Tibial nerve (tissue), 4 donors: ENCODE measurements at regions not wholly inside any gene's neighbourhood (a gene's known extent, or its start where the extent isn't known, plus 50 kb on each side); places are given as distances from the start of the nearest gene placed in this dataset.

Experiments
- DNase-seq, 2 donors: peaks; one replicate each; pipeline ENCODE4 v3.0.0-alpha.2; 2019; ENCODE audit warnings: low spot score in 2 of 2
- H3K27ac ChIP-seq, 4 donors: fragments of 200-600 bp; sonication (generic) in 3 of 4; one replicate each; pipeline ENCODE4 v1.5.1; 2017 to 2019; ENCODE audit warnings: mild to moderate bottlenecking in 1 of 4
- H3K27me3 ChIP-seq, 2 donors: fragments of 200-600 bp; sonication (generic) in 1 of 2; one replicate each; pipeline versions ENCODE4 v1.5.1 to v1.6.0; 2017 to 2019
- H3K36me3 ChIP-seq, 3 donors: fragments of 200-600 bp; sonication (generic); one replicate each; pipeline ENCODE4 v1.5.1; 2018 to 2019
- H3K4me1 ChIP-seq, 4 donors: fragments of 200-600 bp; sonication (generic) in 3 of 4; one replicate each; pipeline ENCODE4 v1.5.1; 2017 to 2019
- H3K4me3 ChIP-seq, 4 donors: fragments of 200-600 bp; sonication (generic) in 3 of 4; one replicate each; pipeline ENCODE4 v1.5.1; 2017 to 2019; ENCODE audit warnings: mild to moderate bottlenecking in 1 of 4, moderate library complexity in 1 of 4
- H3K9me3 ChIP-seq, 4 donors: fragments of 200-600 bp; sonication (generic) in 3 of 4; one replicate each; pipeline ENCODE4 v1.5.1; 2017 to 2019
- EP300 ChIP-seq, 2 donors: sonication (generic); formaldehyde crosslinking; IDR thresholded peaks; one replicate each; pipeline ENCODE4 v1.6.1; 2017; ENCODE audit warnings: antibody characterized with exemption in 2 of 2, mild to moderate bottlenecking in 1 of 2
- POLR2A ChIP-seq, 2 donors: fragments of 450-650 bp; IDR thresholded peaks; one replicate each; pipeline ENCODE4 v1.6.1; 2017; ENCODE audit warnings: antibody characterized with exemption in 2 of 2, mild to moderate bottlenecking in 2 of 2, moderate library complexity in 2 of 2
- WGBS, 2 donors: methylation state at CpG; one replicate each; pipeline ENCODE4 v1.1.5; 2018; 5-methylcytosine and 5-hydroxymethylcytosine counted together
- TF ChIP-seq, protein P1 (sequence below), 5 experiments: fragments of 200-600 bp in 3 of 5; fragments of 450-650 bp in 2 of 5; sonication (generic) in 3 of 5; IDR thresholded peaks; one replicate each; pipeline ENCODE4 v1.5.1; 2016 to 2019; ENCODE audit warnings: antibody characterized with exemption in 5 of 5, mild to moderate bottlenecking in 3 of 5, moderate library complexity in 2 of 5

DNA sequence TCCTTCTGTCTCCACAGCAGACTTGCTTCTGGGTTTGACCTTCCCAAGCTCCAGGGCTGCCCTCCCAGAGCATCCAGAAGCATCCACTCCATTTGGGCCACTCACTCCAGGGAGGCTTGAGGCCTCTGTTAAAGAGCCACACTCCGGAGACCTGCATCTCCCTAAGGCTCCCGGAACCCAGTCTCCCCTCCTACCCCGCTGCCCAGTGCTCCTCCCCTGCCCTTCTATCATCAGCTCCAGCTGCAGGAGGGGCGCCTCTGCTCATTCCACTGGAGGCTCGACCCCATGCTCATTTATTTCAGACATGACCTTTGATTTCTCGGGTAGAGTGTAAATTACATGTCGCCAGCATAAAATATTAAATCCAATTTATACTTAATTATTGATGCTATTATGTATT, 142.5 kb downstream of the SYF2 start:
- Histone ChIP-seq H3K4me3 (no peak overlapping the region), H3K27me3 (peaks cover 0 to 26% of the 10 kb centered on the region in 2 donors), H3K36me3 (no peaks in the 10 kb centered on the region), H3K9me3 (peaks cover 0 to 4% (median 0%) of the 10 kb centered on the region in 4 donors), H3K4me1 (no peaks in the 10 kb centered on the region), H3K27ac (no peak overlapping the region)
- 65% methylated on average over 7 of the region's 7 CpGs for WGBS, 2 donors
- TF ChIP-seq POLR2A (IDR thresholded peaks at IDR 0.05) (no peak), EP300 (IDR thresholded peaks at IDR 0.05) (no peak)
- TF ChIP-seq, protein P1, sequence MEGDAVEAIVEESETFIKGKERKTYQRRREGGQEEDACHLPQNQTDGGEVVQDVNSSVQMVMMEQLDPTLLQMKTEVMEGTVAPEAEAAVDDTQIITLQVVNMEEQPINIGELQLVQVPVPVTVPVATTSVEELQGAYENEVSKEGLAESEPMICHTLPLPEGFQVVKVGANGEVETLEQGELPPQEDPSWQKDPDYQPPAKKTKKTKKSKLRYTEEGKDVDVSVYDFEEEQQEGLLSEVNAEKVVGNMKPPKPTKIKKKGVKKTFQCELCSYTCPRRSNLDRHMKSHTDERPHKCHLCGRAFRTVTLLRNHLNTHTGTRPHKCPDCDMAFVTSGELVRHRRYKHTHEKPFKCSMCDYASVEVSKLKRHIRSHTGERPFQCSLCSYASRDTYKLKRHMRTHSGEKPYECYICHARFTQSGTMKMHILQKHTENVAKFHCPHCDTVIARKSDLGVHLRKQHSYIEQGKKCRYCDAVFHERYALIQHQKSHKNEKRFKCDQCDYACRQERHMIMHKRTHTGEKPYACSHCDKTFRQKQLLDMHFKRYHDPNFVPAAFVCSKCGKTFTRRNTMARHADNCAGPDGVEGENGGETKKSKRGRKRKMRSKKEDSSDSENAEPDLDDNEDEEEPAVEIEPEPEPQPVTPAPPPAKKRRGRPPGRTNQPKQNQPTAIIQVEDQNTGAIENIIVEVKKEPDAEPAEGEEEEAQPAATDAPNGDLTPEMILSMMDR (IDR thresholded peaks at IDR 0.05) = no peak
- DNase-seq = no peak

DNA sequence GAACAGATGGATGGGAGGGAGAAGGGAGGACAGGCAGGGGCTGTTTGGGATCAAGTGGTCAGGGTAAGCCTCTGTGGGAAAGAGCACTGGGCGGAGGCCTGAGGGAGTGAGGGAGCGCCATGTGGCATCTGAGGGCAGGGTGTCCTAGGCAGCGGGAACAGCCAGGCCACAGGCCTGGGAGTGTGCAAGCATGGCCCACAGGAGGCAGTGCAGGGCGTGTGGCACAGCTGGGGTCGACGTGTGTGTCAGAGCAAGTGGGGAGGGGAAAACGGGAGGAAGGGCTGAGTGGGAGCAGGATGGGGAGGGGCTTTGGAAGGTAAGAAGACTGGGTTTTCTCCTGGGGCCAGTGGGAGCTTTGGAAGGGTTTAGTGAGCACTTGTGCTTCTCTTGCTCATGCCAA, 143.4 kb downstream of the SYF2 start:
- Histone ChIP-seq H3K4me3 (no peak overlapping the region), H3K27ac (no peak overlapping the region), H3K36me3 (no peaks in the 10 kb centered on the region), H3K4me1 (no peaks in the 10 kb centered on the region), H3K9me3 (no peaks in the 10 kb centered on the region), H3K27me3 (peaks cover 0 to 26% of the 10 kb centered on the region in 2 donors)
- no peak for DNase-seq
- TF ChIP-seq EP300 (IDR thresholded peaks at IDR 0.05) (no peak), POLR2A (IDR thresholded peaks at IDR 0.05) (no peak)
- TF ChIP-seq, protein P1 (IDR thresholded peaks at IDR 0.05) = no peak
- 72 to 81% methylated on average over 7 of the region's 7 CpGs for WGBS, 2 donors

DNA sequence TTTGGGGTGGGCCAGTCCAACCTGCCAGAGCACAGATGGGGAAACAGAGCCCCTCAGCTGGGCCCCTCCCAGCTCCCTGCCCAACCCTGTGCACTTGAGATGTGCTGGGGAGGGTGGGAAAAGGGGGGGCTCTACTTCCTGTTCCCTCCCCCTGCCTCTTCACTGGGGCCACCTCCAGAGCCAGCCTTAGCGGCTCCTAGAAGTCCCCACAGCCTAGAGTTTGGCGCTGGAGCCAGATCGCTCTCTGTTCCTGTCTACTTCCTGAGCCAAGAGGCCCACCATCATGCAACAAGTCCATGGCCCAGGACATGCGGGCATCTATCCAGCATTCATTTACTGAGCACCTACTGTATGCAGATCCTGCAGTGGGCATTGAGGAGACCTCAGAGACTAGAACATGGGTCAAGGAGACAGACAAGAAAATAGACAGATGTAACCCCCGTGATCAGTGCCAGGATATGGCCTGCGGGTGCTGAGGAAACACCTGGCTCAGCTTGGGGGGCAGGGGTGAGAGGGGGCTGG, 144.1 kb downstream of the SYF2 start:
- no peak for TF ChIP-seq POLR2A (IDR thresholded peaks at IDR 0.05)
- TF ChIP-seq, protein P1 (IDR thresholded peaks at IDR 0.05) = no peak
- no peak for TF ChIP-seq EP300 (IDR thresholded peaks at IDR 0.05)
- no peaks in the 10 kb centered on the region for H3K36me3 ChIP-seq
- H3K9me3 ChIP-seq = no peaks in the 10 kb centered on the region
- H3K4me3 ChIP-seq = no peak overlapping the region
- 76 to 77% methylated on average over 6 of the region's 6 CpGs for WGBS, 2 donors
- H3K27ac ChIP-seq = no peak overlapping the region
- H3K4me1 ChIP-seq = no peaks in the 10 kb centered on the region
- DNase-seq = no peak
- peaks cover 0 to 26% of the 10 kb centered on the region in 2 donors for H3K27me3 ChIP-seq

DNA sequence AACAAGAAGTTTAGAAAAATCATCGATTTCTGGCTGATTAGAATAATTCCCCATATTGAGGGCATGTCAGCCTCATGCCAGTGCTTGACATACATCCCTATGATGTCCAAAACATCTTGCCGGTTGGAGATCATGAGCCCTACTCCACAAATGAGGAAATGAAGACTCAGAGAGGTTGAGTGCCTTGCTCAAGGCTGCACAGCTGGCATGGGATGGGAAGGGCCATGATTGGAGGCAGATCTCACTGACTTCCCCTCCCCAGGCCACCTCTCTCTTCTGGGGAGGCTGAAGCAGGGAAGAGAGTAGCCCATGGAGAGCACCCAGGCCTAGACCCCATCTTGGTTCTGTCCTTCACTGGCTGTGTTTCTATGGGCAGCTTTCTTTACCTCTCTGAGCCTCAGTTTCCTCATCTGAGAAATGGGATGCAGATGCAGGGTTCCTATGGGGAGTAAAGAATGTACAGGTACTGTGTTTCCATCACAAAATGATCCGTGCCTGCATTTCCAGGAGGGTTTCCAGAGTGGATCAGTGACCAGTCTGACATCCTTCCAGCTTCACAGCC, 145.7 kb downstream of the SYF2 start:
- Histone ChIP-seq H3K4me1 (no peaks in the 10 kb centered on the region), H3K9me3 (no peaks in the 10 kb centered on the region), H3K36me3 (no peaks in the 10 kb centered on the region), H3K27me3 (peaks cover 0 to 26% of the 10 kb centered on the region in 2 donors), H3K27ac (no peak overlapping the region), H3K4me3 (no peak overlapping the region)
- 71 to 75% methylated on average over 3 of the region's 3 CpGs for WGBS, 2 donors
- DNase-seq = no peak
- TF ChIP-seq, protein P1 (IDR thresholded peaks at IDR 0.05) = no peak
- TF ChIP-seq EP300 (IDR thresholded peaks at IDR 0.05) = no peak
- TF ChIP-seq POLR2A (IDR thresholded peaks at IDR 0.05) = no peak

DNA sequence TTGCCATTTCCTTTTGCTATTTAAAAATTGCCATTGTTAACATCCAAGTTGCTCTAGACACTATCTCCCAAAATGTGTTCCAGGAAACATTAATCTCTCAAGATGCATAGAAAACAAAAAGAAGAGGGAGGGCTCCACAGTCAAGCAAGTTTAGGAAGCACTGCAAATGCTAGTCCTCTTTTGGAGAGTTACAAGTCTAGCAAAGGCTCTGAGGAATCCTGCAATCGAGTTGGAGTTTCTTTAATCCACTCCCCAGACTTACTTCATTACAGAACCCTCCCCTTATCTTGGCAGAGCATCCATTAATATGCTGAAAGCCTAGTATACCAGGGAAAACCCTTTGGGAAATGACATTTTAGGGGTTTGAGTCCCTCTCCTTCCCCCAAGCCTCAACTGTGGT, 147.9 kb downstream of the SYF2 start:
- Histone ChIP-seq H3K9me3 (peaks cover 0 to 4% (median 0%) of the 10 kb centered on the region in 4 donors), H3K4me3 (no peak overlapping the region), H3K36me3 (no peaks in the 10 kb centered on the region), H3K4me1 (no peaks in the 10 kb centered on the region), H3K27me3 (peaks cover 0 to 19% of the 10 kb centered on the region in 2 donors), H3K27ac (no peak overlapping the region)
- TF ChIP-seq, protein P1 (IDR thresholded peaks at IDR 0.05) = no peak
- no peak for TF ChIP-seq EP300 (IDR thresholded peaks at IDR 0.05)
- TF ChIP-seq POLR2A (IDR thresholded peaks at IDR 0.05) = no peak
- WGBS, 2 donors = 35 to 52% methylated on average over 1 of the region's 1 CpG
- no peak for DNase-seq
